Keratinocyte (primary cell): ENCODE measurements at regions not wholly inside any gene's neighbourhood (a gene's known extent, or its start where the extent isn't known, plus 50 kb on each side); places are given as distances from the start of the nearest gene placed in this dataset.

Source experiments
- DNase-seq: peaks from one replicate; pipeline ENCODE4 v3.0.0-alpha.2; 2011; ENCODE audit warnings: low read depth, missing footprints, low spot score
- FAIRE-seq: peaks from 2 replicates; lab custom pipeline; 2011; peaks lifted over from hg19 to GRCh38; lab: Jason Lieb, UNC
- H2AFZ ChIP-seq: 2 replicates; pipeline ENCODE4 v1.6.0; 2012; ENCODE audit warnings: low read length, control low read depth, inconsistent platforms; ENCODE audit not compliant: control insufficient read depth
- H3K27ac ChIP-seq: 2 replicates; pipeline ENCODE4 v1.5.1; 2011; ENCODE audit warnings: low read length; ENCODE audit not compliant: control insufficient read depth, insufficient read depth
- H3K27me3 ChIP-seq: 3 replicates; pipeline ENCODE4 v1.6.0; 2011; ENCODE audit warnings: low read length; ENCODE audit not compliant: control insufficient read depth, insufficient read depth; ENCODE audit errors: extremely low read depth
- H3K36me3 ChIP-seq, 2 experiments: 2 replicates in 1 of 2; 3 replicates in 1 of 2; pipeline ENCODE4 v1.5.1; 2011; ENCODE audit warnings: low read length in 2 of 2, mild to moderate bottlenecking in 1 of 2; ENCODE audit not compliant: control insufficient read depth in 2 of 2, insufficient read depth in 2 of 2; ENCODE audit errors: extremely low read depth in 1 of 2
- H3K4me1 ChIP-seq: 3 replicates; pipeline ENCODE4 v1.5.1; 2011; ENCODE audit warnings: low read length; ENCODE audit not compliant: control insufficient read depth, insufficient read depth; ENCODE audit errors: extremely low read depth
- H3K4me2 ChIP-seq: 3 replicates; pipeline ENCODE4 v1.6.0; 2011; ENCODE audit warnings: low read depth, low read length; ENCODE audit not compliant: control insufficient read depth, insufficient read depth; ENCODE audit errors: extremely low read depth
- H3K4me3 ChIP-seq, 3 experiments: fragments of 200-600 bp in 1 of 3; sonication (generic) in 1 of 3; 2 replicates in 2 of 3; 3 replicates in 1 of 3; pipeline ENCODE4 v1.5.1; 2011 to 2016; ENCODE audit warnings: low read length in 3 of 3, mild to moderate bottlenecking in 3 of 3, control low read depth in 2 of 3, inconsistent platforms in 1 of 3, low read depth in 1 of 3, mixed read lengths in 1 of 3, mixed run types in 1 of 3, moderate library complexity in 1 of 3; ENCODE audit not compliant: control insufficient read depth in 2 of 3, insufficient read depth in 2 of 3; ENCODE audit errors: extremely low read depth in 1 of 3
- H3K79me2 ChIP-seq: 2 replicates; pipeline ENCODE4 v1.6.0; 2012; ENCODE audit warnings: low read length; ENCODE audit not compliant: control insufficient read depth, insufficient read depth
- H3K9ac ChIP-seq: 3 replicates; pipeline ENCODE4 v1.6.0; 2011; ENCODE audit warnings: low read length; ENCODE audit not compliant: control insufficient read depth, insufficient read depth; ENCODE audit errors: extremely low read depth
- H3K9me1 ChIP-seq: 3 replicates; pipeline ENCODE4 v1.6.0; 2011; ENCODE audit warnings: low read length; ENCODE audit not compliant: control insufficient read depth, insufficient read depth; ENCODE audit errors: extremely low read depth
- H3K9me3 ChIP-seq: 2 replicates; pipeline ENCODE4 v1.5.1; 2012; ENCODE audit warnings: low read depth, low read length; ENCODE audit not compliant: control insufficient read depth
- H4K20me1 ChIP-seq: 3 replicates; pipeline ENCODE4 v1.6.0; 2011; ENCODE audit warnings: low read length; ENCODE audit not compliant: control insufficient read depth, insufficient read depth; ENCODE audit errors: extremely low read depth
- CTCF ChIP-seq, 3 experiments: IDR thresholded peaks in 1 of 3; conservative IDR thresholded peaks in 1 of 3; optimal IDR thresholded peaks in 1 of 3; 2 replicates in 2 of 3; 3 replicates in 1 of 3; pipeline versions ENCODE3 to v1.5.1; 2011; ENCODE audit warnings: low read length in 3 of 3, mild to moderate bottlenecking in 3 of 3, moderate library complexity in 2 of 3, control low read depth in 1 of 3, inconsistent platforms in 1 of 3; ENCODE audit not compliant: insufficient read depth in 2 of 3; ENCODE audit errors: extremely low read depth in 1 of 3
- EZH2 ChIP-seq: IDR thresholded peaks from one replicate; pipeline ENCODE4 v1.6.1; 2012; ENCODE audit warnings: inconsistent platforms, mild to moderate bottlenecking, low read length, moderate library complexity
- dilution Hi-C: fragments of 300-500 bp; cut with MboI; formaldehyde crosslinking; loops from one replicate; pipeline ENCODE4 v1.7.0; 2020; ENCODE audit warnings: low sequenced_read_pairs; ENCODE audit not compliant: extremely low pct_ligation_motif_present

- Histone ChIP-seq H3K4me2 (peak overlapping the region; percentile 46), H3K27ac (peak overlapping the region; percentile 82), H3K9me1 (peaks cover 3% of the 10 kb centered on the region), H4K20me1 (no peaks in the 10 kb centered on the region), H3K4me3 (no peak overlapping the region), H3K27me3 (no peaks in the 10 kb centered on the region), H3K9me3 (no peaks in the 10 kb centered on the region), H3K36me3 (no peaks in the 10 kb centered on the region), H3K4me1 (peaks cover 75% of the 10 kb centered on the region), H3K9ac (peak overlapping the region; percentile 64), H3K79me2 (no peaks in the 10 kb centered on the region), H2AFZ (peak overlapping the region; percentile 42)
- no peak for TF ChIP-seq EZH2
- TF ChIP-seq CTCF (optimal IDR thresholded peaks at IDR 0.05 in 1 of 3, IDR thresholded peaks at IDR 0.05 in 1 of 3, conservative IDR thresholded peaks at IDR 0.05 in 1 of 3; ENCODE audit: extremely low read depth in 1 of 3, insufficient read depth in 2 of 3, low read length in 3 of 3): no peak
- FAIRE-seq (no peak), DNase-seq (no peak)
- dilution Hi-C loops: no loop called here
Measured at GRCh38 chr14:76958020-76958979, 70.2 kb downstream of the IRF2BPL start.

GRCh38 chr14:76957224-76957891 lies 71.2 kb downstream of the IRF2BPL start:
- no peaks in the 10 kb centered on the region for H3K36me3 ChIP-seq
- no peaks in the 10 kb centered on the region for H4K20me1 ChIP-seq
- peak overlapping the region; percentile 1 for H3K4me2 ChIP-seq
- H3K4me3 ChIP-seq: no peak overlapping the region
- peak overlapping the region; percentile 30 for H3K9ac ChIP-seq
- H3K27me3 ChIP-seq: no peaks in the 10 kb centered on the region
- H3K79me2 ChIP-seq: no peaks in the 10 kb centered on the region
- no peak overlapping the region for H2AFZ ChIP-seq
- dilution Hi-C loops: no loop called here
- H3K9me3 ChIP-seq: no peaks in the 10 kb centered on the region
- FAIRE-seq (no peak), DNase-seq (no peak)
- H3K9me1 ChIP-seq: peaks cover 3% of the 10 kb centered on the region
- peaks cover 73% of the 10 kb centered on the region for H3K4me1 ChIP-seq
- TF ChIP-seq CTCF (optimal IDR thresholded peaks at IDR 0.05 in 1 of 3, IDR thresholded peaks at IDR 0.05 in 1 of 3, conservative IDR thresholded peaks at IDR 0.05 in 1 of 3; ENCODE audit: extremely low read depth in 1 of 3, insufficient read depth in 2 of 3, low read length in 3 of 3) (no peak), EZH2 (no peak)
- H3K27ac ChIP-seq: peak overlapping the region; percentile 75
